Small intestine (tissue), 7 donors: ENCODE measurements at regions not wholly inside any gene's neighbourhood (a gene's known extent, or its start where the extent isn't known, plus 50 kb on each side); places are given as distances from the start of the nearest gene placed in this dataset.

Experiments used
- DNase-seq, 2 donors: peaks; one replicate each; pipeline versions ENCODE4 v3.0.0 to v3.0.0-alpha.2; 2013
- FAIRE-seq: peaks from 2 replicates; lab custom pipeline; 2012; peaks lifted over from hg19 to GRCh38; lab: Jason Lieb, UNC
- H3K27ac ChIP-seq, 3 donors: one replicate each; pipeline ENCODE4 v1.5.1; 2013; ENCODE audit warnings: low read length in 2 of 3, mild to moderate bottlenecking in 2 of 3, control low read depth in 1 of 3, inconsistent platforms in 1 of 3, low read depth in 1 of 3, moderate library complexity in 1 of 3
- H3K27me3 ChIP-seq, 3 donors: one replicate each; pipeline ENCODE4 v1.6.1; 2013; ENCODE audit warnings: low read length in 3 of 3, inconsistent platforms in 1 of 3; ENCODE audit not compliant: control insufficient read depth in 3 of 3, insufficient read depth in 3 of 3
- H3K36me3 ChIP-seq, 3 donors: one replicate each; pipeline ENCODE4 v1.6.1; 2013; ENCODE audit warnings: low read length in 3 of 3, inconsistent platforms in 1 of 3, low read depth in 1 of 3, mild to moderate bottlenecking in 1 of 3, moderate library complexity in 1 of 3; ENCODE audit not compliant: control insufficient read depth in 3 of 3, insufficient read depth in 2 of 3
- H3K4me1 ChIP-seq, 3 donors: one replicate each; pipeline ENCODE4 v1.6.1; 2013; ENCODE audit warnings: low read length in 2 of 3, inconsistent platforms in 1 of 3, low read depth in 1 of 3, mild to moderate bottlenecking in 1 of 3, moderate library complexity in 1 of 3; ENCODE audit not compliant: control insufficient read depth in 3 of 3, insufficient read depth in 2 of 3
- H3K4me3 ChIP-seq, 3 donors: one replicate each; pipeline ENCODE4 v1.5.1; 2013; ENCODE audit warnings: low read length in 3 of 3, control low read depth in 1 of 3, inconsistent platforms in 1 of 3, low read depth in 1 of 3, mild to moderate bottlenecking in 1 of 3, moderate library complexity in 1 of 3
- H3K9me3 ChIP-seq, 2 donors: one replicate each; pipeline ENCODE4 v1.6.1; 2013; ENCODE audit warnings: low read depth in 1 of 2, low read length in 1 of 2; ENCODE audit not compliant: control insufficient read depth in 2 of 2, insufficient read depth in 1 of 2
- WGBS, 3 donors: extraction: QIAGEN DNeasy Blood & Tissue Kit; methylation state at CpG; one replicate each; pipeline ENCODE4 v1.1.7; 2013; 5-methylcytosine and 5-hydroxymethylcytosine counted together
- donor health status: healthy with polysubstance abuse.
- donor health status: control.
- donor health status: control.
- donor health status: Bipolar disorder and iron deficiency.
- donor health status: healthy.

- FAIRE-seq (no peak), DNase-seq (no peak)
- WGBS, 3 donors = 62 to 73% (median 70%) methylated on average over 5 of the region's 5 CpGs
Measured at GRCh38 chr1:4597020-4597419, 57.4 kb upstream of the AJAP1 start.

GRCh38 chr1:4598561-4598960 lies 55.8 kb upstream of the AJAP1 start:
- peaks cover 0 to 4% (median 0%) of the 10 kb centered on the region in 3 donors for H3K27me3 ChIP-seq
- 76 to 77% (median 77%) methylated on average over 6 of the region's 6 CpGs for WGBS, 3 donors
- FAIRE-seq = no peak
- DNase-seq = no peak
- H3K9me3 ChIP-seq = no peaks in the 10 kb centered on the region
- no peaks in the 10 kb centered on the region for H3K4me1 ChIP-seq
- H3K27ac ChIP-seq = no peak overlapping the region
- no peaks in the 10 kb centered on the region for H3K36me3 ChIP-seq
- H3K4me3 ChIP-seq = no peak overlapping the region

More at GRCh38 chr1:4597020-4597419, 57.4 kb upstream of the AJAP1 start:
- no peaks in the 10 kb centered on the region for H3K4me1 ChIP-seq
- H3K27ac ChIP-seq = no peak overlapping the region
- H3K27me3 ChIP-seq = peaks cover 0 to 4% (median 0%) of the 10 kb centered on the region in 3 donors
- no peaks in the 10 kb centered on the region for H3K9me3 ChIP-seq
- H3K4me3 ChIP-seq = no peak overlapping the region
- H3K36me3 ChIP-seq = no peaks in the 10 kb centered on the region

GRCh38 chr1:4599521-4599920 lies 54.9 kb upstream of the AJAP1 start:
- Histone ChIP-seq H3K36me3 (no peaks in the 10 kb centered on the region), H3K4me3 (no peak overlapping the region), H3K9me3 (no peaks in the 10 kb centered on the region), H3K27me3 (peaks cover 0 to 4% (median 0%) of the 10 kb centered on the region in 3 donors), H3K27ac (no peak overlapping the region), H3K4me1 (no peaks in the 10 kb centered on the region)
- no peak for FAIRE-seq
- WGBS, 3 donors = 81 to 82% (median 82%) methylated on average over 15 of the region's 15 CpGs
- no peak for DNase-seq

GRCh38 chr1:4599951-4600481 lies 54.4 kb upstream of the AJAP1 start:
- Histone ChIP-seq H3K4me1 (no peaks in the 10 kb centered on the region), H3K36me3 (no peaks in the 10 kb centered on the region), H3K4me3 (no peak overlapping the region), H3K27ac (no peak overlapping the region), H3K27me3 (peaks cover 0 to 4% (median 0%) of the 10 kb centered on the region in 3 donors), H3K9me3 (no peaks in the 10 kb centered on the region)
- no peak for DNase-seq
- WGBS, 3 donors = 28 to 50% (median 49%) methylated on average over 27 of the region's 27 CpGs
- FAIRE-seq = no peak

GRCh38 chr1:4600615-4601460 lies 53.6 kb upstream of the AJAP1 start:
- FAIRE-seq = no peak
- Histone ChIP-seq H3K4me3 (no peak overlapping the region), H3K36me3 (no peaks in the 10 kb centered on the region), H3K9me3 (no peaks in the 10 kb centered on the region), H3K4me1 (no peaks in the 10 kb centered on the region), H3K27me3 (peaks cover 0 to 4% (median under 1%) of the 10 kb centered on the region in 3 donors), H3K27ac (no peak overlapping the region)
- no peak for DNase-seq
- WGBS, 3 donors = 83 to 89% (median 83%) methylated on average over 18 of the region's 18 CpGs

GRCh38 chr1:4601941-4602340 lies 52.5 kb upstream of the AJAP1 start:
- no peak for FAIRE-seq
- Histone ChIP-seq H3K36me3 (no peaks in the 10 kb centered on the region), H3K27me3 (peaks cover 0 to 4% (median 4%) of the 10 kb centered on the region in 3 donors), H3K4me3 (no peak overlapping the region), H3K27ac (no peak overlapping the region), H3K4me1 (no peaks in the 10 kb centered on the region), H3K9me3 (no peaks in the 10 kb centered on the region)
- 66 to 73% (median 69%) methylated on average over 4 of the region's 4 CpGs for WGBS, 3 donors
- DNase-seq = no peak

GRCh38 chr1:4602462-4603294 lies 51.7 kb upstream of the AJAP1 start:
- DNase-seq (no peak), FAIRE-seq (no peak)
- no peak overlapping the region for H3K27ac ChIP-seq
- H3K9me3 ChIP-seq = no peaks in the 10 kb centered on the region
- peaks cover 0 to 6% (median 4%) of the 10 kb centered on the region in 3 donors for H3K27me3 ChIP-seq
- no peaks in the 10 kb centered on the region for H3K36me3 ChIP-seq
- no peak overlapping the region for H3K4me3 ChIP-seq
- no peaks in the 10 kb centered on the region for H3K4me1 ChIP-seq
- WGBS, 3 donors = 68 to 77% (median 68%) methylated on average over 17 of the region's 17 CpGs
